NB4 (cell line): ENCODE measurements at regions not wholly inside any gene's neighbourhood (a gene's known extent, or its start where the extent isn't known, plus 50 kb on each side); places are given as distances from the start of the nearest gene placed in this dataset.

Source experiments
- MYC ChIP-seq: IDR thresholded peaks from 2 replicates; pipeline ENCODE4 v1.6.1; 2011; ENCODE audit warnings: low read depth, low read length
- POLR2A ChIP-seq: IDR thresholded peaks from 2 replicates; pipeline ENCODE4 v1.6.1; 2011; ENCODE audit warnings: mild to moderate bottlenecking; ENCODE audit not compliant: insufficient read length; ENCODE audit errors: extremely low read depth
- TF ChIP-seq, protein P1 (sequence below): IDR thresholded peaks from one replicate; pipeline ENCODE4 v1.5.1; 2012; ENCODE audit warnings: low read depth, low read length
- TF ChIP-seq, protein P2 (sequence below): IDR thresholded peaks from 2 replicates; pipeline ENCODE4 v1.6.1; 2011; ENCODE audit warnings: low read depth, low read length

DNA sequence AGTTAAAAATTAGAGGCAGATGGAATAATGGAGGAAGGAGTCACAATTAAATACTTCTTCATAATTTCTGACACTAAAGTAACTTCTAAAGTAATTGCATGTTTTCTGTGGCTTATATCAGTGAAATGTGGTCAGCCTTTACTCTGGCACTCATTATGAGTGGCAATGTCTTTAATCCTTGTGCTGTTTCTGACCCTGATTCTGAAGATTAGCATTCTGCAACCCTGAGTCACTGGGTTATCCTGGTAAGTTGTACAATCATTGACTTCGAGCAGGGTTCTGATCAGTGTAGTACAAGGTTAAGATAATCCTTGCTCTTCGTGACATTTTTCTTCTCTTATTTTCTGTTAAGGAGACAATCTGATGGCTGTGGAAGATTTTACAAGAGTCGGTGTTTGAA, 379.4 kb upstream of the RORB start:
- TF ChIP-seq, protein P1, sequence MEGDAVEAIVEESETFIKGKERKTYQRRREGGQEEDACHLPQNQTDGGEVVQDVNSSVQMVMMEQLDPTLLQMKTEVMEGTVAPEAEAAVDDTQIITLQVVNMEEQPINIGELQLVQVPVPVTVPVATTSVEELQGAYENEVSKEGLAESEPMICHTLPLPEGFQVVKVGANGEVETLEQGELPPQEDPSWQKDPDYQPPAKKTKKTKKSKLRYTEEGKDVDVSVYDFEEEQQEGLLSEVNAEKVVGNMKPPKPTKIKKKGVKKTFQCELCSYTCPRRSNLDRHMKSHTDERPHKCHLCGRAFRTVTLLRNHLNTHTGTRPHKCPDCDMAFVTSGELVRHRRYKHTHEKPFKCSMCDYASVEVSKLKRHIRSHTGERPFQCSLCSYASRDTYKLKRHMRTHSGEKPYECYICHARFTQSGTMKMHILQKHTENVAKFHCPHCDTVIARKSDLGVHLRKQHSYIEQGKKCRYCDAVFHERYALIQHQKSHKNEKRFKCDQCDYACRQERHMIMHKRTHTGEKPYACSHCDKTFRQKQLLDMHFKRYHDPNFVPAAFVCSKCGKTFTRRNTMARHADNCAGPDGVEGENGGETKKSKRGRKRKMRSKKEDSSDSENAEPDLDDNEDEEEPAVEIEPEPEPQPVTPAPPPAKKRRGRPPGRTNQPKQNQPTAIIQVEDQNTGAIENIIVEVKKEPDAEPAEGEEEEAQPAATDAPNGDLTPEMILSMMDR = no peak
- TF ChIP-seq MYC (no peak), POLR2A (no peak)
- TF ChIP-seq, protein P2, sequence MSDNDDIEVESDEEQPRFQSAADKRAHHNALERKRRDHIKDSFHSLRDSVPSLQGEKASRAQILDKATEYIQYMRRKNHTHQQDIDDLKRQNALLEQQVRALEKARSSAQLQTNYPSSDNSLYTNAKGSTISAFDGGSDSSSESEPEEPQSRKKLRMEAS = no peak
